PC-3 (cell line): ENCODE measurements at regions not wholly inside any gene's neighbourhood (a gene's known extent, or its start where the extent isn't known, plus 50 kb on each side); places are given as distances from the start of the nearest gene placed in this dataset.

ENCODE experiments used
- CTCF ChIP-seq: fragments of 300-600 bp; sonication (generic); conservative IDR thresholded peaks from 2 replicates; pipeline ENCODE4 v1.5.1; 2017; ENCODE audit warnings: antibody characterized with exemption, low read depth, mild to moderate bottlenecking, low read length
- EZH2 ChIP-seq: fragments of 300-600 bp; sonication (generic); IDR thresholded peaks from one replicate; pipeline ENCODE4 v1.6.1; 2017; ENCODE audit warnings: antibody characterized with exemption, mild to moderate bottlenecking, low read length; ENCODE audit not compliant: unreplicated experiment
- EZH2phosphoT487 ChIP-seq: fragments of 300-600 bp; sonication (generic); IDR thresholded peaks from 2 replicates; pipeline ENCODE4 v1.6.1; 2018; ENCODE audit warnings: mild to moderate bottlenecking, antibody characterized with exemption, low read length, borderline replicate concordance

DNA sequence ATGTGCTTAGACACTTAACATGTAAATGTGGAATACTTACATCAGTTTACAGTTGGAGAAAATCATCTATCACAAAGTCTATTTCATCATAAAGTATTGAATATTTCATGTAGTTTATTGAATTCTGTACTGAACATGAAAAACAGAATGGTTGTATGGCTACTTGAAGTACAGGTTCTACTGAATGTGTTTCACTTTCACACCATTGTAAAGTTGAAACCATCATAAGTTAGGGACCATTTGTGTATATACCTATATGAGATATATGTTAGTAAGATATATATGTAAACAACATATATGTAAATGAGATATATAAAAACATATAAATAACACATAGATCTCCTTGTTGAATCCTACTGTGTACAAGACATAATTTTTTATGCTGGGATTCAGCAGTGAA is 63.0 kb upstream of the TAF11L2 start:
- TF ChIP-seq CTCF (no peak), EZH2 (no peak), EZH2phosphoT487 (no peak)
